Activated naive CD8-positive, alpha-beta T cell treated with anti-CD3 and anti-CD28 coated beads, Interleukin-2, amount 10 ng/mL, durations not matched to agents 7 days and 5 days (primary cell): ENCODE measurements at regions not wholly inside any gene's neighbourhood (a gene's known extent, or its start where the extent isn't known, plus 50 kb on each side); places are given as distances from the start of the nearest gene placed in this dataset.
"Not testable (repeated sequence)": the region's sequence is repeated elsewhere in the genome, so short reads cannot be mapped to it uniquely, and the experiment has no call there.

Source experiments
- ATAC-seq: fragments of 150-1000 bp; cut with Tn5 transposase; one replicate; pipeline ENCODE4 v1.10.0; 2021; ENCODE audit warnings: low read depth, moderate library complexity
- POLR2A ChIA-PET: fragments of 350-600 bp; sonication (Branson Sonifier 250); formaldehyde crosslinking; loops from one replicate; lab custom pipeline; 2021; ENCODE audit warnings: antibody characterized with exemption; lab: Charles Lee
- DNase-seq: peaks from one replicate; pipeline ENCODE4 v3.0.0; 2021
- H3K27ac Mint-ChIP-seq: one replicate; pipeline ENCODE4 v1.8.0; 2022; ENCODE audit warnings: mild to moderate bottlenecking, mixed read lengths
- H3K27me3 Mint-ChIP-seq: one replicate; pipeline ENCODE4 v1.8.0; 2022; ENCODE audit warnings: mild to moderate bottlenecking, moderate library complexity, mixed read lengths
- H3K36me3 Mint-ChIP-seq: one replicate; pipeline ENCODE4 v1.8.0; 2021; ENCODE audit warnings: mild to moderate bottlenecking, mixed read lengths
- H3K4me1 Mint-ChIP-seq: one replicate; pipeline ENCODE4 v1.8.0; 2021; ENCODE audit warnings: mixed read lengths
- H3K4me3 Mint-ChIP-seq: one replicate; pipeline ENCODE4 v1.8.0; 2022; ENCODE audit warnings: mild to moderate bottlenecking, moderate library complexity, mixed read lengths
- H3K9me3 Mint-ChIP-seq: one replicate; pipeline ENCODE4 v1.8.0; 2021; ENCODE audit warnings: mixed read lengths

GRCh38 chr3:72163809-72164634 lies 379.1 kb upstream of the PROK2 start:
- Mint-ChIP-seq H3K27me3 (no peaks in the 10 kb centered on the region), H3K4me3 (no peak overlapping the region), H3K4me1 (no peaks in the 10 kb centered on the region), H3K36me3 (no peaks in the 10 kb centered on the region), H3K27ac (no peak overlapping the region), H3K9me3 (no peaks in the 10 kb centered on the region)
- ATAC-seq: no peak
- DNase-seq: no peak
- POLR2A ChIA-PET: no interaction called here

- Mint-ChIP-seq H3K27ac (no peak overlapping the region), H3K4me3 (no peak overlapping the region), H3K9me3 (no peaks in the 10 kb centered on the region), H3K27me3 (no peaks in the 10 kb centered on the region), H3K36me3 (no peaks in the 10 kb centered on the region), H3K4me1 (peaks cover 2% of the 10 kb centered on the region)
- POLR2A ChIA-PET: no interaction called here
- DNase-seq: no peak
- ATAC-seq: no peak
These were observed 377.8 kb upstream of the PROK2 start for GRCh38 chr3:72162649-72163184.

- Mint-ChIP-seq H3K4me1 (peaks cover 2% of the 10 kb centered on the region), H3K4me3 (no peak overlapping the region), H3K27ac (no peak overlapping the region), H3K9me3 (no peaks in the 10 kb centered on the region), H3K27me3 (no peaks in the 10 kb centered on the region), H3K36me3 (no peaks in the 10 kb centered on the region)
- ATAC-seq: no peak
- no peak for DNase-seq
- POLR2A ChIA-PET: no interaction called here
These were observed 377.1 kb upstream of the PROK2 start for GRCh38 chr3:72161881-72162595.

- ATAC-seq, POLR2A ChIA-PET, H3K27ac Mint-ChIP-seq, H3K36me3 Mint-ChIP-seq, H3K4me3 Mint-ChIP-seq, H3K9me3 Mint-ChIP-seq, DNase-seq, H3K4me1 Mint-ChIP-seq, H3K27me3 Mint-ChIP-seq: not testable (repeated sequence)
These were observed 376.3 kb upstream of the PROK2 start for GRCh38 chr3:72161285-72161684.

GRCh38 chr3:72160351-72160750 lies 375.4 kb upstream of the PROK2 start:
- H3K36me3 Mint-ChIP-seq: no peaks in the 10 kb centered on the region
- POLR2A ChIA-PET: no interaction called here
- H3K9me3 Mint-ChIP-seq: peaks cover 1% of the 10 kb centered on the region
- no peak overlapping the region for H3K27ac Mint-ChIP-seq
- H3K4me3 Mint-ChIP-seq: no peak overlapping the region
- no peak for ATAC-seq
- no peak for DNase-seq
- peaks cover 2% of the 10 kb centered on the region for H3K4me1 Mint-ChIP-seq
- peaks cover 5% of the 10 kb centered on the region for H3K27me3 Mint-ChIP-seq

GRCh38 chr3:72159487-72159886 lies 374.5 kb upstream of the PROK2 start:
- ATAC-seq: no peak
- Mint-ChIP-seq H3K27me3 (peaks cover 5% of the 10 kb centered on the region), H3K36me3 (no peaks in the 10 kb centered on the region), H3K4me3 (no peak overlapping the region), H3K27ac (no peak overlapping the region), H3K4me1 (peaks cover 2% of the 10 kb centered on the region), H3K9me3 (peaks cover 4% of the 10 kb centered on the region)
- DNase-seq: no peak
- POLR2A ChIA-PET: no interaction called here

- Mint-ChIP-seq H3K27me3 (peaks cover 5% of the 10 kb centered on the region), H3K4me1 (peaks cover 2% of the 10 kb centered on the region), H3K36me3 (no peaks in the 10 kb centered on the region), H3K27ac (no peak overlapping the region), H3K4me3 (no peak overlapping the region), H3K9me3 (peaks cover 4% of the 10 kb centered on the region)
- DNase-seq (no peak), ATAC-seq (no peak)
- POLR2A ChIA-PET: no interaction called here
These were observed 373.8 kb upstream of the PROK2 start for GRCh38 chr3:72158639-72159326.

GRCh38 chr3:72157748-72158638 lies 373.0 kb upstream of the PROK2 start:
- Mint-ChIP-seq H3K27me3 (peaks cover 5% of the 10 kb centered on the region), H3K4me1 (peaks cover 2% of the 10 kb centered on the region), H3K4me3 (no peak overlapping the region), H3K9me3 (peaks cover 4% of the 10 kb centered on the region), H3K27ac (no peak overlapping the region), H3K36me3 (no peaks in the 10 kb centered on the region)
- POLR2A ChIA-PET: no interaction called here
- ATAC-seq (no peak), DNase-seq (no peak)

- POLR2A ChIA-PET: no interaction called here
- Mint-ChIP-seq H3K27ac (no peak overlapping the region), H3K4me3 (no peak overlapping the region), H3K27me3 (peaks cover 5% of the 10 kb centered on the region), H3K36me3 (no peaks in the 10 kb centered on the region), H3K9me3 (peaks cover 4% of the 10 kb centered on the region), H3K4me1 (peaks cover 2% of the 10 kb centered on the region)
- ATAC-seq: no peak
- DNase-seq: no peak
These were observed 370.6 kb upstream of the PROK2 start for GRCh38 chr3:72155391-72156064.

GRCh38 chr3:72154391-72155335 lies 369.7 kb upstream of the PROK2 start:
- ATAC-seq (no peak), DNase-seq (no peak)
- Mint-ChIP-seq H3K4me1 (peaks cover 2% of the 10 kb centered on the region), H3K36me3 (no peaks in the 10 kb centered on the region), H3K27me3 (peaks cover 5% of the 10 kb centered on the region), H3K4me3 (no peak overlapping the region), H3K9me3 (peaks cover 4% of the 10 kb centered on the region), H3K27ac (no peak overlapping the region)
- POLR2A ChIA-PET: no interaction called here

GRCh38 chr3:72153477-72154314 lies 368.7 kb upstream of the PROK2 start:
- Mint-ChIP-seq H3K4me3 (no peak overlapping the region), H3K4me1 (peaks cover 2% of the 10 kb centered on the region), H3K36me3 (no peaks in the 10 kb centered on the region), H3K27me3 (peaks cover 5% of the 10 kb centered on the region), H3K27ac (no peak overlapping the region), H3K9me3 (peaks cover 4% of the 10 kb centered on the region)
- DNase-seq (no peak), ATAC-seq (no peak)
- POLR2A ChIA-PET: no interaction called here
